Fibroblast of lung (primary cell): ENCODE measurements at regions not wholly inside any gene's neighbourhood (a gene's known extent, or its start where the extent isn't known, plus 50 kb on each side); places are given as distances from the start of the nearest gene placed in this dataset.
A peak's percentile ranks its signal among the peaks of the same experiment; 100 is the strongest.

Experiments used
- DNase-seq, 2 donors: peaks; one replicate each; pipeline versions ENCODE4 v3.0.0 to v3.0.0-alpha.2; 2010; ENCODE audit warnings: low read depth in 2 of 2
- H2AFZ ChIP-seq: 2 replicates; pipeline ENCODE4 v1.5.1; 2012; ENCODE audit warnings: low read length, control low read depth, inconsistent platforms
- H3K27ac ChIP-seq: 2 replicates; pipeline ENCODE4 v1.5.1; 2011; ENCODE audit warnings: low read length, control low read depth; ENCODE audit not compliant: insufficient read depth
- H3K27me3 ChIP-seq: 2 replicates; pipeline ENCODE4 v1.5.1; 2011; ENCODE audit warnings: mild to moderate bottlenecking, low read length; ENCODE audit not compliant: control insufficient read depth, insufficient read depth
- H3K36me3 ChIP-seq: 2 replicates; pipeline ENCODE4 v1.5.1; 2011; ENCODE audit warnings: low read length; ENCODE audit not compliant: control insufficient read depth, insufficient read depth
- H3K4me1 ChIP-seq: 2 replicates; pipeline ENCODE4 v1.5.1; 2011; ENCODE audit warnings: low read length; ENCODE audit not compliant: control insufficient read depth, insufficient read depth; ENCODE audit errors: extremely low read depth
- H3K4me2 ChIP-seq: 2 replicates; pipeline ENCODE4 v1.5.1; 2011; ENCODE audit warnings: low read length, control low read depth; ENCODE audit not compliant: insufficient read depth; ENCODE audit errors: extremely low read depth
- H3K4me3 ChIP-seq, 4 experiments: fragments of 200-600 bp in 1 of 4; sonication (generic) in 1 of 4; replicated peaks in 1 of 4; 2 replicates each; pipeline ENCODE4 v1.5.1; 2011 to 2016; ENCODE audit warnings: low read length in 4 of 4, low read depth in 3 of 4, mild to moderate bottlenecking in 3 of 4, control low read depth in 2 of 4, inconsistent platforms in 1 of 4, mixed read lengths in 1 of 4; ENCODE audit not compliant: insufficient read depth in 1 of 4; ENCODE audit errors: control extremely low read depth in 1 of 4
- H3K79me2 ChIP-seq: 2 replicates; pipeline ENCODE4 v1.5.1; 2012; ENCODE audit warnings: mild to moderate bottlenecking, low read length, inconsistent platforms; ENCODE audit not compliant: control insufficient read depth, insufficient read depth
- H3K9ac ChIP-seq: 2 replicates; pipeline ENCODE4 v1.5.1; 2011; ENCODE audit warnings: mild to moderate bottlenecking, low read length, control low read depth; ENCODE audit not compliant: insufficient read depth
- H3K9me3 ChIP-seq: 2 replicates; pipeline ENCODE4 v1.5.1; 2012; ENCODE audit warnings: low read depth, low read length; ENCODE audit not compliant: control insufficient read depth, insufficient read depth
- H4K20me1 ChIP-seq: 2 replicates; pipeline ENCODE4 v1.5.1; 2011; ENCODE audit warnings: low read length; ENCODE audit not compliant: control insufficient read depth, insufficient read depth; ENCODE audit errors: extremely low read depth
- EZH2 ChIP-seq: IDR thresholded peaks from 2 replicates; pipeline ENCODE4 v1.5.1; 2012; ENCODE audit warnings: low read length, control low read depth, mild to moderate bottlenecking; ENCODE audit errors: missing control alignments
- TF ChIP-seq, protein P1 (sequence below), 2 donors: IDR thresholded peaks in 1 of 2; conservative IDR thresholded peaks in 1 of 2; 1 replicate in 1 of 2; 2 replicates in 1 of 2; pipeline ENCODE4 v1.5.1; 2011 to 2012; ENCODE audit warnings: low read length in 2 of 2, control low read depth in 1 of 2, inconsistent platforms in 1 of 2, low read depth in 1 of 2, mild to moderate bottlenecking in 1 of 2

DNA sequence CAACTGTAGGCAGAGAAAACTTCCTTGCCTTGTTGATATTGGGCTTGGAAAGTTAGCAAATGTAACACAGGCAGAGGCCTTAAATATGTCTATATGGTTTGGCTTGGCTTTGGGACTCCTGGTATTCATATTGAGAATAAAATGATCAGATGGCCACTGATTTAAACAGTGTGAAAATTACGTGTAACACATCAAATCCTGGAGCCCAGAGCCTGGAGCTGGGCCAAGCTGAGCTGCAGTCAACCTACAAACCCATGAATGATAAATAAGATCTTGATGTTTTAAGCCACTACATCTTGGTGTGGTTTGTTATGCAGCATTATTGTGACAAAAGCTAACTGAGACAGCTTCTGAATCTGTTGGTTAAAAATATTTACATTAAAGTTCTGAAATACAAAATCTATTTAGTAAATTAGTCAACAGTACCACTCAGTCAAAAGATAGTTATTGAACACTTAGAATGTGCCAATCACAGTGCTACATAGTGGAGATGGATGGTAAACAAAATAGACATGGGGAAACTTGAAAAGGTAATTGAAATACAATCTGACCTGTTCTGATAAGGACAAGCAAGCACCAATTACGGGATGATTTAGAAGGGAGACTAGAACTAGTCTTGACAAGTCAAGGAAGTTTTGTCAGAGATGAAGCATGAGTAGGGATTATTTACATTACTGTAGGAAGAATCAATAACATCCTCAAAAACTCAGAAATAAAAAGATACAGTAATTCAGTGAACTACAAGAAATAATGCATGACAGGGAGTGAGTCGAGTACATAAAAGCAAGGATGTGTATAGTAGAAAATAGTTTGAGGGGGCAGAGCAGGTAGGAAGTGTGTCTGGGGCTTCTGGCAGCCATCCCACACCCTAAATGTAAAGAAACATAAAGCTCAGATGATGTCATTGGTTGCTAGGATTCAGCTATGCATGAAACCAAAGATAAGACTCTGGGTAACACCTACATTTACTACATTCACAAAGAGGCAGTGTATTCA lies 157.7 kb downstream of the HNMT start:
- Histone ChIP-seq H3K4me1 (no peaks in the 10 kb centered on the region), H3K9ac (no peak overlapping the region), H3K36me3 (no peaks in the 10 kb centered on the region), H2AFZ (no peak overlapping the region), H3K4me2 (no peak overlapping the region), H3K9me3 (no peaks in the 10 kb centered on the region), H4K20me1 (no peaks in the 10 kb centered on the region), H3K27ac (no peak overlapping the region), H3K27me3 (no peaks in the 10 kb centered on the region), H3K79me2 (no peaks in the 10 kb centered on the region), H3K4me3 (no peak overlapping the region)
- TF ChIP-seq, protein P1, sequence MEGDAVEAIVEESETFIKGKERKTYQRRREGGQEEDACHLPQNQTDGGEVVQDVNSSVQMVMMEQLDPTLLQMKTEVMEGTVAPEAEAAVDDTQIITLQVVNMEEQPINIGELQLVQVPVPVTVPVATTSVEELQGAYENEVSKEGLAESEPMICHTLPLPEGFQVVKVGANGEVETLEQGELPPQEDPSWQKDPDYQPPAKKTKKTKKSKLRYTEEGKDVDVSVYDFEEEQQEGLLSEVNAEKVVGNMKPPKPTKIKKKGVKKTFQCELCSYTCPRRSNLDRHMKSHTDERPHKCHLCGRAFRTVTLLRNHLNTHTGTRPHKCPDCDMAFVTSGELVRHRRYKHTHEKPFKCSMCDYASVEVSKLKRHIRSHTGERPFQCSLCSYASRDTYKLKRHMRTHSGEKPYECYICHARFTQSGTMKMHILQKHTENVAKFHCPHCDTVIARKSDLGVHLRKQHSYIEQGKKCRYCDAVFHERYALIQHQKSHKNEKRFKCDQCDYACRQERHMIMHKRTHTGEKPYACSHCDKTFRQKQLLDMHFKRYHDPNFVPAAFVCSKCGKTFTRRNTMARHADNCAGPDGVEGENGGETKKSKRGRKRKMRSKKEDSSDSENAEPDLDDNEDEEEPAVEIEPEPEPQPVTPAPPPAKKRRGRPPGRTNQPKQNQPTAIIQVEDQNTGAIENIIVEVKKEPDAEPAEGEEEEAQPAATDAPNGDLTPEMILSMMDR (conservative IDR thresholded peaks at IDR 0.05 in 1 of 2, IDR thresholded peaks at IDR 0.05 in 1 of 2; ENCODE audit: low read depth in 1 of 2, low read length in 2 of 2), result no peak
- DNase-seq, result no peak

DNA sequence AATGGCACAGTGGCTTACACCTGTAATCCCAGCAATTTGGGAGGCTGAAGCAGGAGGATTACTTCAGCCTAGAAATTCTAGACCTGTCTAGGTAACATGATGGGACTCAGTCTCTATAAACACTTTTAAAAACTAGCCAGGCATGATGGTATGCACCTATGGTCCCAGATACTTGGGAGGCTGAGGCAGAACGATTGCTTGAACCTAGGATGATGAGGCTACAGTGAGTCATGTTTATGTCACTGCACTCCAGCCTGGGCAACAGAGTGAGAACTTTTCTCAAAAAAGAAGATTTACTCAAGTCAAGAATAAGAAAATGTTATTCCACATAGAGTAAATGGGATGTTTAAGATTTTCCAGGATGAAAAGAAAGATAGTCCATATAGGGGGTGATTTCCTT lies 158.6 kb downstream of the HNMT start:
- H3K4me3 ChIP-seq, result no peak overlapping the region
- no peaks in the 10 kb centered on the region for H3K79me2 ChIP-seq
- TF ChIP-seq, protein P1 (conservative IDR thresholded peaks at IDR 0.05 in 1 of 2, IDR thresholded peaks at IDR 0.05 in 1 of 2; ENCODE audit: low read depth in 1 of 2, low read length in 2 of 2), result no peak
- TF ChIP-seq EZH2, result no peak
- no peak overlapping the region for H3K4me2 ChIP-seq
- no peaks in the 10 kb centered on the region for H3K27me3 ChIP-seq
- H4K20me1 ChIP-seq, result no peaks in the 10 kb centered on the region
- no peaks in the 10 kb centered on the region for H3K36me3 ChIP-seq
- H2AFZ ChIP-seq, result no peak overlapping the region
- no peaks in the 10 kb centered on the region for H3K4me1 ChIP-seq
- H3K9me3 ChIP-seq, result no peaks in the 10 kb centered on the region
- no peak overlapping the region for H3K27ac ChIP-seq
- peak in 1 of 2 donors; percentile 19 for DNase-seq
- H3K9ac ChIP-seq, result no peak overlapping the region

GRCh38 chr2:138123741-138124140 lies 159.5 kb downstream of the HNMT start:
- Histone ChIP-seq H3K27ac (no peak overlapping the region), H3K9ac (no peak overlapping the region), H4K20me1 (no peaks in the 10 kb centered on the region), H3K79me2 (no peaks in the 10 kb centered on the region), H3K27me3 (no peaks in the 10 kb centered on the region), H2AFZ (no peak overlapping the region), H3K4me3 (no peak overlapping the region), H3K4me1 (no peaks in the 10 kb centered on the region), H3K9me3 (no peaks in the 10 kb centered on the region), H3K4me2 (no peak overlapping the region), H3K36me3 (no peaks in the 10 kb centered on the region)
- TF ChIP-seq EZH2, result no peak
- TF ChIP-seq, protein P1 (conservative IDR thresholded peaks at IDR 0.05 in 1 of 2, IDR thresholded peaks at IDR 0.05 in 1 of 2; ENCODE audit: low read depth in 1 of 2, low read length in 2 of 2), result no peak
- DNase-seq, result no peak
